Stimulated activated CD4-positive, alpha-beta T cell treated with anti-CD3 and anti-CD28 coated beads, Interleukin-1b, Interleukin-23, amount 100 ng/mL, for 1 hour (primary cell): ENCODE measurements at regions not wholly inside any gene's neighbourhood (a gene's known extent, or its start where the extent isn't known, plus 50 kb on each side); places are given as distances from the start of the nearest gene placed in this dataset.

Experiments
- DNase-seq, 2 donors: peaks; one replicate each; pipeline ENCODE4 v3.0.0-alpha.2; 2020; ENCODE audit warnings: low read depth in 2 of 2

GRCh38 chr12:107552263-107552662 is 133.3 kb upstream of the PWP1 start:
- DNase-seq: no peak

GRCh38 chr12:107553211-107553765 is 132.3 kb upstream of the PWP1 start:
- DNase-seq: no peak

- no peak for DNase-seq
Observed at GRCh38 chr12:107554941-107555340, 130.7 kb upstream of the PWP1 start.

GRCh38 chr12:107557026-107557425 is 128.6 kb upstream of the PWP1 start:
- DNase-seq: no peak

GRCh38 chr12:107557589-107558100 is 128.0 kb upstream of the PWP1 start:
- no peak for DNase-seq

GRCh38 chr12:107558141-107558815 is 127.3 kb upstream of the PWP1 start:
- DNase-seq: no peak

- DNase-seq: no peak
Observed at GRCh38 chr12:107558816-107559382, 126.7 kb upstream of the PWP1 start.

GRCh38 chr12:107560165-107560898 is 125.3 kb upstream of the PWP1 start:
- no peak for DNase-seq

GRCh38 chr12:107560899-107561285 is 124.7 kb upstream of the PWP1 start:
- DNase-seq: no peak

- no peak for DNase-seq
Observed at GRCh38 chr12:107564946-107565345, 120.7 kb upstream of the PWP1 start.

- no peak for DNase-seq
Observed at GRCh38 chr12:107565551-107565950, 120.0 kb upstream of the PWP1 start.

GRCh38 chr12:107567876-107568619 is 117.6 kb upstream of the PWP1 start:
- no peak for DNase-seq

- no peak for DNase-seq
Observed at GRCh38 chr12:107568718-107569117, 116.9 kb upstream of the PWP1 start.

- no peak for DNase-seq
Observed at GRCh38 chr12:107570721-107571120, 114.9 kb upstream of the PWP1 start.

GRCh38 chr12:107571492-107571891 is 114.1 kb upstream of the PWP1 start:
- DNase-seq: no peak

- DNase-seq: no peak
Observed at GRCh38 chr12:107574691-107575090, 110.9 kb upstream of the PWP1 start.

- no peak for DNase-seq
Observed at GRCh38 chr12:107580750-107581618, 104.6 kb upstream of the PWP1 start.

- no peak for DNase-seq
Observed at GRCh38 chr12:107581619-107582015, 104.0 kb upstream of the PWP1 start.

- DNase-seq: no peak
Observed at GRCh38 chr12:107583551-107583950, 102.0 kb upstream of the PWP1 start.

GRCh38 chr12:107584563-107584962 is 101.0 kb upstream of the PWP1 start:
- no peak for DNase-seq
